GM12892 (cell line): ENCODE measurements at regions not wholly inside any gene's neighbourhood (a gene's known extent, or its start where the extent isn't known, plus 50 kb on each side); places are given as distances from the start of the nearest gene placed in this dataset.
"Not testable (repeated sequence)": the region's sequence is repeated elsewhere in the genome, so short reads cannot be mapped to it uniquely, and the experiment has no call there.

Experiments
- DNase-seq: peaks from one replicate; pipeline ENCODE4 v3.0.0; 2011; ENCODE audit not compliant: insufficient read length
- FAIRE-seq: peaks from 2 replicates; lab custom pipeline; 2011; peaks lifted over from hg19 to GRCh38; lab: Jason Lieb, UNC
- POLR2A ChIP-seq: IDR thresholded peaks from 2 replicates; pipeline ENCODE4 v1.6.1; 2011; ENCODE audit warnings: low read depth, low read length, control low read depth
- POLR2AphosphoS5 ChIP-seq: IDR thresholded peaks from 2 replicates; pipeline ENCODE4 v1.6.1; 2011; ENCODE audit warnings: low read depth, low read length, control low read depth
- TAF1 ChIP-seq: IDR thresholded peaks from 2 replicates; pipeline ENCODE4 v1.6.1; 2011; ENCODE audit warnings: low read depth, mild to moderate bottlenecking, control low read depth, low read length, borderline replicate concordance

DNA sequence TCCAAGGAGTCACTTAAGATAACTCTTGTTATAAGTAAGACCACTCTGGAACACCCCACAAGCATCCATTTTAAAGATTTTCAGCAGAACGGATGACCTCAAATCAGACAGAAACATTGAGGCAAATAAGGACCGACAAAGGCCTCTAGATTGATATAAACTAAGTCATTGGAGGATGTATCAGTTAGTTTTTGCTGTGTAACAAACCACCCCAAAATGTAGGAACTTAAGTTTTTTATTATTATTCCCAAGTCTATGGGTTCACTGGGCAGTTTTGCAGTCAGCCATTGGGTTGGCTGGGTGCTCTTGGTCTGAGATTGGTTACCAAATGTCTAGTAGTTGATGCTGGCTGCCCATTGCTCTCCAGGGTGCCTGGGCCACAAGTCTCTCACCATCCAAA lies 311.8 kb downstream of the SIPA1L2 start:
- TF ChIP-seq POLR2AphosphoS5, result no peak
- TF ChIP-seq POLR2A, result no peak
- TF ChIP-seq TAF1, result no peak
- DNase-seq, result no peak
- FAIRE-seq, result no peak

DNA sequence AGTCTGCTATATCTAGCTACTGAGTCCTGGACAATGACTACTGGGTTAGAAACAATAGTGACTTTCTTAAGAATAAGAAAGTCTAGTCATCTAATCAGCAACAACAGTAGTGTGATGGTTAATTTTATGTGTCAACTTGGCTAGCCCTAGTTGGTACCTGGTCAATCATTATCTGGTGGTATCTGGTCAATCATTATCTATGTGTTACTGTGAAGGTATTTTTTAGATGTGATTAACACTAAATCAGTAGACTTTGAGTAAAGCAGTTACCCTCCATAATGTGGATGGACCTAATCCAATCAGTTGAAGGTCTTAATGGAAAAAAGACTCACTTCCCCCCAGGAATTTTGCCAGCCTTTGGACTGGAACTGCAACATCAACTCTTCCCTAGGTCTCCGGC lies 312.6 kb downstream of the SIPA1L2 start:
- FAIRE-seq, result no peak
- DNase-seq, result no peak
- no peak for TF ChIP-seq POLR2A
- TF ChIP-seq POLR2AphosphoS5, result no peak
- TF ChIP-seq TAF1, result no peak

DNA sequence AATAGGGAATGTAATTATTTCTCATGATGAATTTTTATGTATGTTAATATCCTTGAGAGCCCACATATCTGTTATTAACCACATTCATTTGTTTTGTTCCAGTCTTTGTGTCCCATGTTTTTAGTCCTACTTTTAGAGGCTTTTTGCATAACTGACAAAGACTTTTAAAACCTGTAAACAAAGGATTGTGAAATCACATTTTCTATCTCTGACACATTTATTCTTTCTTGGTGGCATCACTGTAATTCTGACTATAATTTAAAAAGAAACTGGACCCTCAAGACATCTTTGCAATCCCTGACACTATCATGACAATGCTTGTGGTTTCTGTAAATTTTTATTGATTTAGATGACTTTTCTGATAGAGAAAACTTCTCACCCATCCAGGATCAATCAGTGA lies 313.1 kb downstream of the SIPA1L2 start:
- TF ChIP-seq TAF1 (no peak), POLR2AphosphoS5 (no peak), POLR2A (no peak)
- DNase-seq, result no peak
- FAIRE-seq, result no peak

DNA sequence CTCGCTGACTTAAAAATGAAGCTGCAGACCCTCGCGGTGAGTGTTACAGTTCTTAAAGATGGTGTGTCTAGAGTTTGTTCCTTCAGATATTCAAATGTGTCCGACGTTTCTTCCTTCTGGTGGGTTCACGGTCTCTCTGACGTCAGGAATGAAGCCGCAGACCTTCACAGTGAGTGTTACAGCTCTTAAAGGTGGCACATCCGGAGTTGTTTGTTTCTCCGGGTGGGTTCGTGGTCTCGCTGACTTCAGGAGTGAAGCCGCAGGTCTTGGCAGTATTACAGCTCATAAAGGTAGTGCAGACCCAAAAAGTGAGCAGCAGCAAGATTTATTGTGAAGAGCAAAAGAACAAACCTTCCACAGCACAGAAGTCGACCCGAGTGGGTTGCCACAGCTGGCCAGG lies 316.1 kb downstream of the SIPA1L2 start:
- FAIRE-seq, DNase-seq: not testable (repeated sequence)

DNA sequence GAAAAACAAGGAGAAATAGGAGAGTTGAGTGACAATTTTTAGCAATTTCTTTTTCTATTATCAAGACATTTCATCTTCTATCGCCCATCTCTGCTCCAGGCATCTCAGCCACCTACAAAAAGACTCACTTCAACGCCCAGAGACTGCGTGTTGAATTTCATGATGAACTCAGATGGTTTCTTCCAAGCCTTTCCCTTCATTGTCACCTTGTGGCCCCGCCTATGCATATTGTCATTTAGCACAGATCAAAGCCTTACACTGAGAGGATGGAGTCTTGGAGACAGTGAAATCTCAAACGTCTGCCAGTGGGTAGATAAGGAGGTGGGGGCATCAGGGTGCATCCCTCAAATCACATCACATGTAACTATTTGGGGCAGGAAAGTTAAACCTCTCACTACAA lies 319.4 kb downstream of the SIPA1L2 start:
- FAIRE-seq, result no peak

DNA sequence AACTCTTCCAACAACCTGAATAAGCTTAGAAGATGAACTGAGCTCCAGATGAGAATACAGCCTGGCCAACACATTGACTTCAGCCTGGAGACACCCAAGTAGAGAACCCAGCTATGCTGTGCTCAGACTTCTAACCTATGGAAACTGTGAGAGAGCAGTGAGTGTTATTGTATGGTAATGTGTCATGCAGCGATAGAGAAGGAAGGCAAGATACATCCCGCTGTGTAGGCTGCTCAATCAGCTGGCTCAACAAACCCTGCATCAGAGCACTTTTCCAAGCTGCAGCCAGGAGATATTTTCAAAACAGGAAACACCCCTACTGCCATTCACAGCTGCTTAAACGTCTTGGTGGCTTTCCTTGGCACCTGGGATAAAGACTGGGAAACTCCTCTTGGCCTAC lies 321.3 kb downstream of the SIPA1L2 start:
- no peak for FAIRE-seq
- TF ChIP-seq POLR2AphosphoS5, result no peak
- TF ChIP-seq POLR2A, result no peak
- TF ChIP-seq TAF1, result no peak
- no peak for DNase-seq

More for the DNA sequence above, 319.4 kb downstream of the SIPA1L2 start:
- no peak for DNase-seq
- TF ChIP-seq POLR2AphosphoS5 (no peak), TAF1 (no peak), POLR2A (no peak)

DNA sequence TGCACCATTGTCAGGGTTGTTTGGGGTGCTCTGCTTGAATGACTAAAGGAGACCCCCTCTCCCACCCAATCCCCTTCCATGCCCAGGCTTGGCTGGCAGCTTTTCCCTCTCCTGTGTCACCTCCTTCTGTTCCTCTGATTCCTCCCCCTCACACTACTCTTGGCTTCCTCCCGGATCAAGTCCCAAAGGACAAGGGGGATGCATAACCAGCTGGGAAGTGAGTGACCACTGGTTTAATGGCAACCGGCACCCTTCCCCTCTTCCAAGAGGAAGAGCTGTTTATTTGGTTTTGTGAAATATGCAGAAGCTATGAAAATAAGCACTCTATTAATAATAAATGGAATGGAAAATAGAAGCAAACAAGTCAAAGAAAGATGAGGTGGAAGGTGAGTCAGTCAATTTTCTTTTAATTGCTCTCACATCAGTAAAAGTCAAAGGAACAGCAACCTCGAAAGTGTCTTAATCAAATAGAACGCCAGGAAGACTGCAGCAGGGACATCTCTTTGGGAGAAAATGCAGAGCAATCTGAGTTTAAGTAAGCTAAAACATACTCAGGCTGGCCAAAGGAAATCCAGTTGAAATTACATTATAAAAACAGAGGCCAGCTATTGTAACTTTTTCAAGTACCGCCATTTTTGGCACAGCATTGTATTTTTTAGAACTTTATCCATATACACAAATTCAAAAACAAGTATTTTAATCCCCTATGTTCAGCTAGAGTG lies 322.5 kb downstream of the SIPA1L2 start:
- DNase-seq, result no peak
- FAIRE-seq, result no peak
- TF ChIP-seq POLR2A, result no peak
- TF ChIP-seq TAF1, result no peak
- TF ChIP-seq POLR2AphosphoS5, result no peak

DNA sequence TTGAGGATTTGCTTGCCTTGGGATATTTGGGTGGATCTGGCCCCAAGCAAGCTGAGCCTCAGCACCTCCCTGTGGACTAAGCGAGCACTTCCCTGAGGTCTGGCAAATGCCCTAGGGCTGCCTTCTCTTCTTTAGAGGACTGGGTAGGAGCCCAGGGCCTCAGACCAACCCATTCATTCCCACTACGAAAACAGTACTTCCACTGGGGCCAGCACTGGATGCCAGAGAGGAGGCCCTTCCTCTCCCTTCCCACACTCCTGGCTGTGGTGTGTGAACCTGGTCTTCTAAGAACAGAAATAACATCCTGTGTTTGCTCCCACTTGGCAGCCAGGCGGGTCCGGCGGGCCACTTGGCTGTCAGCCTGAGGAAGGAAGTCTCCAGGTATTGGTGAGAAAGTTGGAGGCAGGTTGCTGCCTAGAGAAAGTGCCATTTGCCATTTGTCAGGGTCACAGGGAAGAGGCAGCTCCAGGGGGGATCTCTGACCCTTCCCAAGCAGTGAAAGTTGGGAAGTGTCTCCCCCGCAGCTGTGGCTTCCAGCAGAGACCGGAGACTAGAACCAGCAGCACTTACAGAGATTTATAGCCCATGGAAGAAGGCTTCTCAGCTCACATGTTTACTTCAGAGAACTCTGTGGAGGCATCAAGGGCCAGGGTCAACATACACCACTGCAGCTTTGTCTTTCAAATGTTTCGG lies 323.5 kb downstream of the SIPA1L2 start:
- no peak for DNase-seq
- TF ChIP-seq POLR2A (no peak), TAF1 (no peak), POLR2AphosphoS5 (no peak)
- FAIRE-seq, result no peak

DNA sequence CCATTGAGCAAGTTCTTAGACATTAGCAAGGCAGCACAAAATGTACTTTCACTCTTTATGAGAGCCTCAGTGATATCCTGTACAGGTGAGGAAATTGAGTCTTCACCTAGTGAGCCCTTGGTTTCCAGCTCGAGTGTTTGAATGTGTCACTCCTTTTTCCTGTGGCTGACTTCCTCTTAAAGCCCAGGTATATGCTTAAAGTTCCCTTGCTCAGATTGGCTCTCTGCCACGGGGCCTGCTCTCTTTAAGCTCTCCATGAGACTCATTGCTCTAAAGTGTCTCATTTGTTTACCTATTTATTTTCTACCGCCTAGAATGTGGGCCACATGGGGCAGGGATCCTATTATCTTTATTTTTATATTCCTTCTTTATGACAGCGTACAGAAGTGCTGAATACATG lies 324.9 kb downstream of the SIPA1L2 start:
- TF ChIP-seq POLR2A (no peak), TAF1 (no peak), POLR2AphosphoS5 (no peak)
- DNase-seq (no peak), FAIRE-seq (no peak)

DNA sequence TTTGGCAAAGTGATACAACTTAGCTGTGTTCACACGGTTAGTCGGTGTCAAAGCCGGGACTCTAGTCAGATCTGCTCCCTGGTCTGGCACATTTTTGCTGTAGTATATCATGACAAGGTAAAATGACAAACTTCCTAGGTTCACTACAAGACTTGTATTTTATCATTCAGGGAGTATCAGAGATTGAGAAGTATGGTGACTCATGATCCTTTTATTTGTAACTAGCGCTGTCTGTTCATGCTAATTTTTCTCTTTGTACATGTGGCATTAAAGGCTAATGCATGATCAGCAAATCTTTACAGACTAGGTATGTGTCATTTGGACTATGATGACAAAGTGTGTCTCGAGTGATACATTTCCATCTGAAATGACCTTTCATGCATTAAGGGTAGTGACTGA lies 326.7 kb downstream of the SIPA1L2 start:
- TF ChIP-seq POLR2A (no peak), TAF1 (no peak), POLR2AphosphoS5 (no peak)
- no peak for FAIRE-seq
- no peak for DNase-seq

DNA sequence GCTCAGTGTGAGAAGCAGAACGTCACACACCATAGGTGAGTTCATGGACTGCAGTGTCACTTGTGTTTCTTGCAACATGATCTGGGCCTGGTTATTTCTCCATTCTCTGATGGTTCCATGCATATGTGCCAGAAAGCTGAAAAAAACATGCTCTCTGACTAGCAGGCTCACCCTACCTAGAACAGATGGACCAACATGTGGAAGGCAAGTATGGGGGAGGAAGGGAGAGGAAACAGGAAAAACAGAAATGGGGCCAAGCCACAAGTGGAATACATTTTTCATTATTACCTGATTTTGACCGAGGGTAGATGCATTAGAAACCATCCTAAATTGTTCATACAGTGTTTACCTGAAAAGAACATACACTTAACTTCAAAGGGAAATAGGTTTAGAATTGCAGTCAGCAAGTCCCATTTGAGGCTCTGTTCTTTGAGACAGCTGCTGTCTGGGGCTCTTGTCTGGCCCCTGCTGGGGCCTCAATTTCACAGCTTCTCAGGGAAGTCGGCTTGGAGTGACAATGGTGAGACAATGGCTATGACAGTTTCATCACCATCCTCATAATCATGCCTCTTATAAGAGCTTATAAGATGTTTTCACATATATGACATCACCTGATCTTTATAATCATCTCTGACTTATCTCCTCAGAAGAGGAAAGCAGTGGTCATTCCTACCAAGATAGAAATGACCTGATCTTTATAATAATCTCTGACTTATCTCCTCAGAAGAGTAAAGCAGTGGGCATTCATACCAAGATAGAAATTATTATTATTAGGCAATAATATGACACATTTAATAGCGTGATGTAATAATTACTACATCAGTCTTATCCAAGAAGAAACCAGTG lies 327.3 kb downstream of the SIPA1L2 start:
- no peak for FAIRE-seq
- TF ChIP-seq POLR2A, result no peak
- no peak for DNase-seq

DNA sequence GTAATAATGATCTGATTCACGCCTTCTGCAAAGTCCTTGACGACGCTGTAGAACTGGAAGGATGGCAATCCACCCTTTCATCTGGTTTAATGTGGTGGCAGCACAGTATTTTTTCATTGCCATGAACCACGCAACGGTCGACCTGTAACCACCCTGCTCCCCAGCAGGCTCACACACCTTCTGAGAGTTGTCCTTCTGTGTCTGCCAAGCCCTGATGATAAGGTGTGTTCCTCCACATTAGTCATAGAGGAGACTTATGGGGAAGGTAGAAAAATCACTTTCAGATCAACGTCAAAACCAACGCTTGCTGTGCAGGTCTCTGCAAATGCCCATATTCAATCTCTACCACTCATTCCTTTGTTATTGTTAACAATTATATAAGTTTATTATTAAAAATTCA lies 328.7 kb downstream of the SIPA1L2 start:
- DNase-seq (no peak), FAIRE-seq (no peak)
- TF ChIP-seq POLR2AphosphoS5, result no peak
- no peak for TF ChIP-seq TAF1
- no peak for TF ChIP-seq POLR2A
